ENCODE measurements at regions not wholly inside any gene's neighbourhood (a gene's known extent, or its start where the extent isn't known, plus 50 kb on each side); places are given as distances from the start of the nearest gene placed in this dataset.

DNA sequence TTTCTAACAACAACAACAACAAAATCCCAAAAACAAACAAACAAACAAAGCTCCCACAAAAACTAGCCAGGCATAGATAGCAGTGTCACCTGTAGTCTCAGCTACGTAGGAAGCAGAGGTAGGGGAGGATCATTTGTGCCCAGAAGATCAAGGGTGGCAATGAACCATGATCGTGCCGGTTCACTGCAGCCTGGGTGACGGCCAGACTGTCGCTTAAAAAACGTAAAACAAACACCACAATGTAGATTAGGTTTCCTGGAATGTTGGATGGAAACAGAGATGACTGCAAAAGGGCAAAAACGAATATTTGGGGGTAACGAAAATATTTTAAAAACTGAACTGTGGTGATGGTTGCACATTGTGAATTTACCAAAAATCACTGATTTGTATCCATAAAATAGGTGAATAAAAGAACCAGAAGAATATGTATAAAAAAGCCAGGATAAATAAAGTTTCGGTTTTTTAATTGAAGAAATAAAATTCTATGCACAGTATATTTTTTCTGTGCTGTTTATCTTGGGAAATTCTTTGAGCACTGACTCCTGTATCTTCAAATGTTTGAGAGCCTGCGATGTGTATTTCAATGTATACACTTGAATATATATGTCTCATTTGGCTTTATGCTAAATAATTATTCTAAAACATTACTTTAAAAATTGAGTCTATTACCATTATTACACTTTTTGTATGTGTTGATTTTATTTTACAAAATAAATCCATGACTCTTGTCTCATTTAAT, 1477.0 kb downstream of the PCDH7 start:
- Histone ChIP-seq H3K9me3 (ENCODE audit: control insufficient read depth, low read length) (no peaks in the 10 kb centered on the region), H3K4ac (ENCODE audit: low read depth in 1 of 2, low read length in 2 of 2) (no peak overlapping the region), H2AK5ac (ENCODE audit: low read length, severe bottlenecking) (no peak overlapping the region), H3K9ac (ENCODE audit: low read length) (no peak overlapping the region), H2AFZ (ENCODE audit: low read depth, low read length) (no peak overlapping the region), H3K36me3 (ENCODE audit: control insufficient read depth in 1 of 2, insufficient read depth in 2 of 2, low read depth in 1 of 2, low read length in 2 of 2) (no peaks in the 10 kb centered on the region), H2BK12ac (ENCODE audit: low read length in 2 of 2) (no peak overlapping the region), H4K8ac (ENCODE audit: low read length) (no peak overlapping the region), H4K91ac (ENCODE audit: low read length) (no peak overlapping the region), H3K27ac (ENCODE audit: low read length, poor library complexity, severe bottlenecking) (no peak overlapping the region), H3K27me3 (ENCODE audit: control insufficient read depth in 1 of 2, insufficient read depth in 1 of 2, low read length in 2 of 2) (no peaks in the 10 kb centered on the region), H2BK5ac (ENCODE audit: low read depth, low read length, poor library complexity, severe bottlenecking) (no peak overlapping the region), H3K4me2 (ENCODE audit: low read length, poor library complexity, severe bottlenecking) (no peak overlapping the region), H3K23ac (ENCODE audit: low read length in 2 of 2) (no peak overlapping the region), H2BK120ac (ENCODE audit: low read depth, low read length) (no peak overlapping the region), H3K4me1 (ENCODE audit: control insufficient read depth, insufficient read depth, low read depth, low read length) (no peaks in the 10 kb centered on the region), H3K4me3 (ENCODE audit: insufficient read depth in 1 of 2, low read depth in 1 of 2, low read length in 2 of 2) (no peak overlapping the region), H3K14ac (ENCODE audit: low read length in 2 of 2) (no peak overlapping the region), H3K79me1 (replicated peaks; ENCODE audit: low read length, poor library complexity, severe bottlenecking) (no peaks in the 10 kb centered on the region), H3K18ac (ENCODE audit: low read depth in 1 of 2, low read length in 2 of 2) (no peak overlapping the region), H2BK15ac (ENCODE audit: low read depth, poor library complexity, severe bottlenecking) (no peak overlapping the region)
- 86% methylated on average over 9 of the region's 10 CpGs for WGBS
- DNase-seq = no peak

DNA sequence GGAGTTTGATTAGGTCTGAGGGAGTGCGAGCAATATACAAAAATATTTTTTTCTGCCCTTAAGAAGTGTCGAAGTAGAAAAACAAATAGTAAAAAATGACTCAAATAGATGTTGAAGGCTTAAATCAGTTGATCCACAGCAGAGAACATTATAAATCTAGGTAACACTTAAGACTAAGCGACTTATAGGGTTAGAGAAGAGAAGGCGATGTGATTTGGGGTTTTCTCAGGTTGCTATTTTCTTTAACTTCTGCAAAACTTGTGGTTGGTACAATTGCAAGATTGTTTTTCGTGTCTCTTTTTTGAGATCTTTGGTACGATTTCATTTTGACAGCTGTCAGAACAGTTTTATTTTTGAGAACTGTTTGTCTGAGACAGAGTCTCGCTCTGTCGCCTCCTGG, 1479.5 kb downstream of the PCDH7 start:
- Histone ChIP-seq H3K27ac (ENCODE audit: low read length, poor library complexity, severe bottlenecking) (no peak overlapping the region), H3K4me2 (ENCODE audit: low read length, poor library complexity, severe bottlenecking) (no peak overlapping the region), H3K4me1 (ENCODE audit: control insufficient read depth, insufficient read depth, low read depth, low read length) (no peaks in the 10 kb centered on the region), H2AFZ (ENCODE audit: low read depth, low read length) (no peak overlapping the region), H3K18ac (ENCODE audit: low read depth in 1 of 2, low read length in 2 of 2) (no peak overlapping the region), H3K4ac (ENCODE audit: low read depth in 1 of 2, low read length in 2 of 2) (no peak overlapping the region), H2BK15ac (ENCODE audit: low read depth, poor library complexity, severe bottlenecking) (no peak overlapping the region), H2AK5ac (ENCODE audit: low read length, severe bottlenecking) (no peak overlapping the region), H3K23ac (ENCODE audit: low read length in 2 of 2) (no peak overlapping the region), H2BK12ac (ENCODE audit: low read length in 2 of 2) (no peak overlapping the region), H3K27me3 (ENCODE audit: control insufficient read depth in 1 of 2, insufficient read depth in 1 of 2, low read length in 2 of 2) (no peaks in the 10 kb centered on the region), H3K36me3 (ENCODE audit: control insufficient read depth in 1 of 2, insufficient read depth in 2 of 2, low read depth in 1 of 2, low read length in 2 of 2) (no peaks in the 10 kb centered on the region), H3K4me3 (ENCODE audit: insufficient read depth in 1 of 2, low read depth in 1 of 2, low read length in 2 of 2) (no peak overlapping the region), H2BK5ac (ENCODE audit: low read depth, low read length, poor library complexity, severe bottlenecking) (no peak overlapping the region), H3K9me3 (ENCODE audit: control insufficient read depth, low read length) (peaks cover 2% of the 10 kb centered on the region), H4K91ac (ENCODE audit: low read length) (no peak overlapping the region), H3K9ac (ENCODE audit: low read length) (no peak overlapping the region), H3K79me1 (replicated peaks; ENCODE audit: low read length, poor library complexity, severe bottlenecking) (no peaks in the 10 kb centered on the region), H4K8ac (ENCODE audit: low read length) (no peak overlapping the region), H3K14ac (ENCODE audit: low read length in 2 of 2) (no peak overlapping the region), H2BK120ac (ENCODE audit: low read depth, low read length) (no peak overlapping the region)
- no peak for DNase-seq
- 89% methylated on average over 8 of the region's 8 CpGs for WGBS

DNA sequence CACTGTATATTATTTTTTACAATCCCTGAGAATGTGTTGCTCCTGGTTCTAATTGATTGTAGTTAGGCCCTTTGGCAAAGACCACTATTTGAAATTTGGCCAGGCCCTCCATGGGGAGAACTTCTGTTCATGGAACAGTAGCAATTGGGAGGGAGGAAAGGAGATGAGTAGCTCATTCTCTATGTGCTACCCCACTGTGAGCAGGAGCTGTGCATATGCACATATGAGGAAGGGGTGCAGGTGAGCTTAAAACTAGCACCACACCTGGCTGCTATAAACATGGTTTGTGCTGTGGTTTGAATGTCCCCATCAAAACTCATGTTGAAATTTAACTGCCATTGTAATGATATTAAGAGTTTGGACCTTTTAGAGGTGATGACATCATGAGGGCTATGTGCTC, 1483.2 kb downstream of the PCDH7 start:
- no peak overlapping the region for H3K14ac ChIP-seq (ENCODE audit: low read length in 2 of 2)
- no peak overlapping the region for H2BK15ac ChIP-seq (ENCODE audit: low read depth, poor library complexity, severe bottlenecking)
- no peak overlapping the region for H2AFZ ChIP-seq (ENCODE audit: low read depth, low read length)
- no peaks in the 10 kb centered on the region for H3K4me1 ChIP-seq (ENCODE audit: control insufficient read depth, insufficient read depth, low read depth, low read length)
- no peak overlapping the region for H3K27ac ChIP-seq (ENCODE audit: low read length, poor library complexity, severe bottlenecking)
- H3K4me3 ChIP-seq (ENCODE audit: insufficient read depth in 1 of 2, low read depth in 1 of 2, low read length in 2 of 2) = no peak overlapping the region
- no peaks in the 10 kb centered on the region for H3K79me1 ChIP-seq (replicated peaks; ENCODE audit: low read length, poor library complexity, severe bottlenecking)
- H2BK120ac ChIP-seq (ENCODE audit: low read depth, low read length) = no peak overlapping the region
- DNase-seq = no peak
- no peak overlapping the region for H3K9ac ChIP-seq (ENCODE audit: low read length)
- H3K36me3 ChIP-seq (ENCODE audit: control insufficient read depth in 1 of 2, insufficient read depth in 2 of 2, low read depth in 1 of 2, low read length in 2 of 2) = no peaks in the 10 kb centered on the region
- H2BK5ac ChIP-seq (ENCODE audit: low read depth, low read length, poor library complexity, severe bottlenecking) = no peak overlapping the region
- no peak overlapping the region for H2BK12ac ChIP-seq (ENCODE audit: low read length in 2 of 2)
- H4K91ac ChIP-seq (ENCODE audit: low read length) = no peak overlapping the region
- H3K4me2 ChIP-seq (ENCODE audit: low read length, poor library complexity, severe bottlenecking) = no peak overlapping the region
- H4K8ac ChIP-seq (ENCODE audit: low read length) = no peak overlapping the region
- no peak overlapping the region for H3K18ac ChIP-seq (ENCODE audit: low read depth in 1 of 2, low read length in 2 of 2)
- H3K9me3 ChIP-seq (ENCODE audit: control insufficient read depth, low read length) = peaks cover 26% of the 10 kb centered on the region
- no peaks in the 10 kb centered on the region for H3K27me3 ChIP-seq (ENCODE audit: control insufficient read depth in 1 of 2, insufficient read depth in 1 of 2, low read length in 2 of 2)
- H3K4ac ChIP-seq (ENCODE audit: low read depth in 1 of 2, low read length in 2 of 2) = no peak overlapping the region
- H2AK5ac ChIP-seq (ENCODE audit: low read length, severe bottlenecking) = no peak overlapping the region
- no peak overlapping the region for H3K23ac ChIP-seq (ENCODE audit: low read length in 2 of 2)

DNA sequence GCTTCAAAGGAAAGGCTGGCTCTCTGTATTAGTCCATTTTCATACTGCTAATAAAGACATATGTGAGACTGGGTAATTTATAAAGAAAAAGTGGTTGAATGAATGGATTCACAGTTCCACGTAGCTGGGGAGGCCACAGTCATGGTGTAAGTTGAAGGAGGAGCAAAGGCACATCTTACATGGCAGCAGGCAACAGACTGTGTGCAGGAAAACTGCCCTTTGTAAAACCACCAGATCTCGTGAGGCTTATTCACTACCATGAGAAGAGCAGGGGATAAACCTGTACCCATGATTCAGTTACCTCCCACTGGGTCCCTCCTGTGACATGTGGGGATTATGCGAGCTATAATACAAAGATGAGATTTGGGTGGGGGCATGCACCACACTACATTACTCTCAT, 1486.6 kb downstream of the PCDH7 start:
- DNase-seq = no peak
- H3K79me1 ChIP-seq (replicated peaks; ENCODE audit: low read length, poor library complexity, severe bottlenecking) = no peaks in the 10 kb centered on the region
- no peak overlapping the region for H4K8ac ChIP-seq (ENCODE audit: low read length)
- H3K4me1 ChIP-seq (ENCODE audit: control insufficient read depth, insufficient read depth, low read depth, low read length) = no peaks in the 10 kb centered on the region
- no peak overlapping the region for H3K4me2 ChIP-seq (ENCODE audit: low read length, poor library complexity, severe bottlenecking)
- H2BK12ac ChIP-seq (ENCODE audit: low read length in 2 of 2) = no peak overlapping the region
- no peak overlapping the region for H3K23ac ChIP-seq (ENCODE audit: low read length in 2 of 2)
- H3K4ac ChIP-seq (ENCODE audit: low read depth in 1 of 2, low read length in 2 of 2) = no peak overlapping the region
- H2BK5ac ChIP-seq (ENCODE audit: low read depth, low read length, poor library complexity, severe bottlenecking) = no peak overlapping the region
- 42% methylated on average over 1 of the region's 3 CpGs for WGBS
- no peak overlapping the region for H3K18ac ChIP-seq (ENCODE audit: low read depth in 1 of 2, low read length in 2 of 2)
- H2BK120ac ChIP-seq (ENCODE audit: low read depth, low read length) = no peak overlapping the region
- H2AK5ac ChIP-seq (ENCODE audit: low read length, severe bottlenecking) = no peak overlapping the region
- no peak overlapping the region for H2BK15ac ChIP-seq (ENCODE audit: low read depth, poor library complexity, severe bottlenecking)
- H2AFZ ChIP-seq (ENCODE audit: low read depth, low read length) = no peak overlapping the region
- no peak overlapping the region for H3K9ac ChIP-seq (ENCODE audit: low read length)
- H3K4me3 ChIP-seq (ENCODE audit: insufficient read depth in 1 of 2, low read depth in 1 of 2, low read length in 2 of 2) = no peak overlapping the region
- H3K14ac ChIP-seq (ENCODE audit: low read length in 2 of 2) = no peak overlapping the region
- H3K27ac ChIP-seq (ENCODE audit: low read length, poor library complexity, severe bottlenecking) = no peak overlapping the region
- no peaks in the 10 kb centered on the region for H3K27me3 ChIP-seq (ENCODE audit: control insufficient read depth in 1 of 2, insufficient read depth in 1 of 2, low read length in 2 of 2)
- H3K36me3 ChIP-seq (ENCODE audit: control insufficient read depth in 1 of 2, insufficient read depth in 2 of 2, low read depth in 1 of 2, low read length in 2 of 2) = no peaks in the 10 kb centered on the region
- H3K9me3 ChIP-seq (ENCODE audit: control insufficient read depth, low read length) = peaks cover 29% of the 10 kb centered on the region
- H4K91ac ChIP-seq (ENCODE audit: low read length) = no peak overlapping the region
